GM19238 (cell line): ENCODE measurements at regions not wholly inside any gene's neighbourhood (a gene's known extent, or its start where the extent isn't known, plus 50 kb on each side); places are given as distances from the start of the nearest gene placed in this dataset.
"Not testable (repeated sequence)": the region's sequence is repeated elsewhere in the genome, so short reads cannot be mapped to it uniquely, and the experiment has no call there.

Experiments used
- DNase-seq: peaks from one replicate; pipeline ENCODE4 v3.0.0; 2011; ENCODE audit warnings: low spot score; ENCODE audit not compliant: insufficient read length

DNA sequence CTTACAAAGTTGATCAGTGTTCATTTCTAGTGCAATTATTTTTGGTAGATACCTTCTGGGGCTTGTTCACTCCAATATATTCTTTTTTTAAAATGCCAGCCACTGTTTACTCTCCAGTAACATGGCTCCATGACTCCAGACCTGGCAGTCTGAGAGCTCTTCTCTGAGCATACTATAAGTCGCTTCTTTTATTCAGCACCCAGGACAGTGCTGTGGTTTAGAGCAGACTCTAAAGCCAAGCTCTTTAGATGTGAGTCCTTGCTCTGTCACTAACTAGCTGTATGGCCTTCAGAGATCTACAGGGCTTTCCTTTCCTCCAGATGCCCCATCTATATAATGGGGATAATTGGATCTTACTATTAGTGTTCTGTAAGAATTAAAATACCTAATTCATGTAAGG is 200.2 kb upstream of the FAM241A start:
- no peak for DNase-seq

DNA sequence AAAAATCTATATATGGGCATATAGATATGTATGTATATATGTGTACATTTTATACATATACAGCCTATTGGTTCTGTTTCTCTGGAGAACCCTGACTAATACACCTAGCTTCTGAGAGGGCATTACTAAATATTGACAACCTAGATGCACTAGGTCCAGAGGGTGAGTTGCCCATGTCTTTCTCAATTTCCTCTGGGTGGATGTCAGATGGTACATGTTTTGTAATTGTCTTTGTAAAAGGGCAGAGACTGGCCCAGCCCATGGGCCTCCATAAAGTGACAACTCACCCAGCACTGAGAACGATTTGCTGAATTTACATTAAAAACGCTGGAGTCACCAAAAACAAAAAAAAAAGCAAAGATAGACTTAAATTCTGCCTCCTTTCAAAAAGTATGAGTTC is 198.5 kb upstream of the FAM241A start:
- no peak for DNase-seq

DNA sequence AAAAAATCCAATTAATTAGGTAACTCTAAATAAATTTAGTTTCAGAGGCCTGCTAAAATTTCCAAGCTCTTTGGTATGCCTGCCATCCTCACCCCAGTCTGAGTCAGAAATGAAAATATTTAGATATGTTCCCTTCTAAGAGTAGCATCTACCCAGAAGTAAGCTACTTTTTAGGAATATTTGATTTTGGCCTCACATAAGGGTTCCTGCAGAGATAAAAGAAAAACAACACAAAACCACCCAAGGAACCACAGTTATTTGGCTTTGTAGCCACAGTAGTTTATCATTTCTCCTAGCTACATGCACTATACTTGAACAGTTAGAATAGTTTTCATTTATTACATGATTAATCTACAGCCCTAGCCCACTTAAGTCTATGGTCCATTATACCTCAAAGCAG is 192.6 kb upstream of the FAM241A start:
- no peak for DNase-seq

DNA sequence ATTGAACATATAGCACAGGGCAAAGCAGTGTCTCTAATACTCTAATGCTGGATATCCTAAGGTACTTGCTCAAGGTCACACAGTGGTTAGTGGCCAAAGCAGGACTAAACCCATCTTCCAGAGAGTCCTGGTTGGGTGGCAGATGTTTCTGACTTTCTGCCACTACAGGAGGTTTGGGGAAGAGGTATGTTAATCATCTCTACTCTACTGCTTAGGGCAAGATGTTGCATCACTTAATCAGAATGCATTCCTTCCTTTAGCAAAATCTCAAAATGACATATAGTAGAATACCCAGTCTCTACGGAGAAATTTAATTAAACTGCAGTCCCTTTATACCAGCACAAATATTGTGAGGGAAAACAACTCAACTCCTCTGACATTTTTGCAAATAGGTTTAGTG is 190.7 kb upstream of the FAM241A start:
- DNase-seq = no peak

DNA sequence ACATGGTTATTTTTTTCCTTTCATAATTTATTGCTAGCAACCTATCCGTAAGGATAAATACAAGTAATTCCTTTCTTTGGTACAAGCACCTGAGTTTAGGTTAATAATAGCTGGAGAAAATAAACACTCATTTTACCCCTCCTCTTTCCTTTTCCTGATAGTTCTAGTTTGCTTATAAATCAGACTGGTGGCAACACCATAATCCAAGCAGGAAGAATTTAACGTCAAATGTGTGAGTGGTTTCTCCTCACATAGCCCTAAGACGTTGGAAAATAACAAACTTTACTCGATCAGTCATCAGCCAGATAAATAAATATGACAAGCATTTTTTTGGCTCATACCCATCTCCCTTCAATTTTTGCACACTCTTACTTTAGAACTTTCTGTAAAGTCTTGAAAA is 190.3 kb upstream of the FAM241A start:
- DNase-seq = no peak

DNA sequence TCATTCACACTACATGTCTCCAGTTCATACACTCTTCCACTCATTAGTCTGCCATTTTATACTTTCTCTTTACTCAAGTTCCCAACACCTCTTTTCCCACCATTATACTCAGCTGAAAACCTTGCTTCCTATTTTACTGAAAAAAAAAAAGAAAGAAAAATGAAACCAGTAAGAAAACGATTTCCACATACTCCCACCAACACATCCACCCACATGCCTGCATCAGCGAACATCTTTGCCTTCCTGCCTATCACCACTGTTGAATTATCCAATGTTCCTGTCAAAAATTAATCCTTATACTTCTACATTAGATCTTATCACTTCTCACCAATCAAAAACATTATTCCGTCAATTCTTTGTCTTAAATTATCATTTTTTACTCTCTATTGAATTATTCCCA is 188.1 kb upstream of the FAM241A start:
- no peak for DNase-seq

DNA sequence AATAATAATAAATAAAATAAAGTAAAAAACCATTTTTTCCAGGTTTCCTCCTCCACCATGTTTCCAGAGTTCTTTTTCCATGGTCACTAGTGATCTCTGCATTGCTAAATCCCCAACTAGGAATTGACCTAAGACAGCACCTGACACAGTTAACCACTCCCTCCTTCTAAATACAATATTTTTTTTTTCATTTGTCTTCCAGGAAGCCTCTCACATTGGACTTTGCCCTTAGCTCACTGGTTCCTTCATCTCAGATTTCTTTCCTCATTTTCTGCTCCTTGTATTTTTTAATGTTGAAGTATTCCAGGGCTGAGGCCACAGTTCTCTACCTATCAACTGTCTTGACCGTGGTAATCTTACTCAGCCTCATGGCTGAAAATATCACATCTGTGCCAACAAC is 187.3 kb upstream of the FAM241A start:
- DNase-seq = no peak

DNA sequence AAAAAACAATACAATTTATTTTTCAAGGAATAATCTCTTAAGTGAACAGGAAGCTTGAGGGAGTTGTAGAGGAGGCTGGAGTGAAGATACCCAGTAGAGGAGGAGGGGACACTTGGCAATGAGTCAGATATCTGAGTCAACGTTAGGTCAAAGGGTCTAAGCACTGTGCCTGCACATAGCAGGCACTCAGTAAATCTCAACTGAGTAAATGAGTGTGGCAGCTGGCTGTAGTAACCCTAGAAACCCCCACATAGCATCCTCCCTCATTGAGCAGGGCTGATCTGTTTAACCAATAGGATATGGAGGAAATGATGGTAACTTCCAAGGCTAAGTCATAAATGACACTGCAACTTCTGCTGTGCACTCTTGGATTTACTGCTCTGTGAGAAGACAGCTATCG is 186.0 kb upstream of the FAM241A start:
- DNase-seq = no peak

DNA sequence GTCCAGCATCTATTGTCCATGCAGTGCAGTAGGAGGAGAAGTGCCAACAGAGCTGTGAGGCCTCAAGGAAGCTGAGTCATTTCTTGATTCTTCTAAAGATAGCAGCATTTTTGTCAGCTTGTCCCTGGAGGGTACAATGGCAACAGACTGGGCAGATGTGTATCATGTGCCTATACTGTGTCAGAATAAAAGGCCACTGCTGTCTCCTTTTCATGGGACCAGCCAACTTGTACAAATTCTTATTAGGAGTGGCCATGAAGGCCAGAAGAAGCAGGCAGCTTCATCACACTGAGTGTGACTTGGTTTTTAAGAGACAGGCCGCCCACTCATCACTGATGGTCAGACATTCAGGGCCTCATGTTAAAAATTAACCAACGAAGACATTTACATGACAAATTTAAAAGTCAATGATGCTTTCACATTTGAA is 185.0 kb upstream of the FAM241A start:
- peak; percentile 10 for DNase-seq

DNA sequence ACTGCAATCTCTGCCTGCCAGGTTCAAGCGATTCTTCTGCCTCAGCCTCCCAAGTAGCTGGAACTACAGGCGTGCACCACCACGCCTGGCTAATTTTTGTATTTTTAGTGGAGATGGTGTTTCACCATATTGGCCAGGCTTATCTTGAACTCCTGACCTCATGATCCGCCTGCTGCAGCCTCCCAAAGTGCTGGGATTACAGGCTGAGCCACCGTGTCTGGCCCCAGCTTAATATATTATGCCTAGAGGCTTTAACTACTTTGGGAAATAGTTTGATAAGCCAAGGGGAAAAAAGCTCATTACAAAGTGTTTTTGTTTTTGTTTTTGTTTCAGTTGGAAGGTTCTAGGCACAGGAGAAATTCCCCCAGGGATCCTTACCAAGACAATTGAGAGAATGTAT is 184.2 kb upstream of the FAM241A start:
- not testable (repeated sequence) for DNase-seq

DNA sequence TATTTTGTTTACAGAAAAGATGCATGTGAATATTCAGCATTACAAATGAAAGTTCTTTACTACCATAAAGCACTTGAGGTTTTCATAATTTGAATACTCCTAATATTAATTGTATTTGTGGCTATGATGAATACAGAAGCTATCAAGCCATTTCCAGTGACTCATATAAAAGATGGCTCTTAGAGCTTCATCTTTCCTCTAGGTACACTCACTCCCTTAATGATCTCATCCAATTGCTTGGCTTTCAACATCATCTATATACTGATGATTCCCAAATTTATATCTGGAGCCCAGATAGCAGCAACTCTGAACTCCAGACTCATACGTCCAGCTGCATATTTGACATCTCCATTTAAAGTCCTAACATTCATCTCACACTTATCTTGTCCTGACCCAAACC is 183.4 kb upstream of the FAM241A start:
- DNase-seq = no peak

DNA sequence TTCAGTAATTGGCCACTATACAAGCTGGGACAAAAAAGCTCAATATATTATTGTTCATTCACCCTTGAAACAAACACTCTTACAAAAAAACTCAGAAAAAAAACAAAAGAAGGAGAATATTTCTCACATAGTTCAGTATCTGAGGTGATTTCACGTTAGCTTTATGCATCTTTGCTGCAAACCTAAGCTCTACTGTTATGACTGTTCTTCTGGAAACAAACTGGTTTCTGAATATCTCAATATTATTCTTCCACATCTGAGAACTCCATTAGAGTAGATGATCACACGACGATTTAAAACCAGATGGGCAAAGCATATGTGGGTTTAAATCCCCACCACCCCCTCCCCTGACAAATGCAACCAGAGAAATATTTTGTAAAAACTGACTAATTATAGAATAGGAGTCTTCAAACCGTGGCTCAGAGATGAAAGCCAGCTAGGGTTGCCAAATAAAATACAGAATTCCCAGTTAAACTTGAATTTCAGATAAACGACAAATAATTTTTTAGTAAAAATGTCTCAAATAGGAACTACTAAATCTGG is 182.0 kb upstream of the FAM241A start:
- DNase-seq = no peak

DNA sequence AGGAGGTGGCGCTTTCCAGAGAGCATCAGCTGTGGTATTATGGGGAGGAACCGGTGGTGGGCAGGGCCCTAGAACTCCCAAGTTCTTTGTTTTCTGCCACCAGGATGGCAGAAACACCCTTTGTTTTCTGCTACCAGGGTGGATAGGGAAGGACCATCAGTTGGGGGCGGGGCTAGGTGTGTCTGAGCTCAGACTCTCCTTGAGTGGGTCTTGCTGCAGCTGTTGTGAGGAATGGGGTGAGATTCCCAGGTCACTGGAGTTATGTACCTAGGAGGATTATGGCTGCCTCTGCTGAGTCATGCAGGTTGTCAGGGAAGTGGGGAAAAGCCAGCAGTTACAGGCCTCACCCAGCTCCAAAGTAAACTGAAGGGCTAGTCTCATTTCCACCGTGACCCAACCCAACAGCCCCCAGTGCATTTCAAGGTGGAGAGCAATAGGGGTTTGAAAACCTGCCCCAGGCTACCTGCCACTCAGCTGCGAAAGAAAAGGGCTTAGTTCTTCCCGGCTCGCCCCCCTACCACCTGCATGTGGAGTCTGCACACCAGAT is 167.8 kb upstream of the FAM241A start:
- DNase-seq = no peak

DNA sequence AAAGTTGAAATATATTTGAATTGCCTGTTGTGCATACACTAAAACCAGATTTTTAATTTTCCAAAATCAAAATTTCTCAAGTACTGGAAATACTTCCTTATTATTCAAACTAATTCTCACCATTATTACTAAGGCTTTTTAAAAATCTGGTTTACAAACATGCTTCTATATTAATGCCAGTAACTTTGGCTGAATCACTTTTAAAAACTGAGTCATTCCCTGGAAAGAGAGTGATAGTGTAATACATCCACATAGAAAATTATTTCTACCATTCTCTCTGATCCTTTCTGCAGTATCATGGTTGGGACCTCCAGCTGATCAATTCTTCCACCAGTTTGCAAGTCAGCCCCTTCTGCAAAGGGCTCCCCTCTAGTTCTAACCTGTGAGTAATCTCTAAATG is 165.3 kb upstream of the FAM241A start:
- no peak for DNase-seq

DNA sequence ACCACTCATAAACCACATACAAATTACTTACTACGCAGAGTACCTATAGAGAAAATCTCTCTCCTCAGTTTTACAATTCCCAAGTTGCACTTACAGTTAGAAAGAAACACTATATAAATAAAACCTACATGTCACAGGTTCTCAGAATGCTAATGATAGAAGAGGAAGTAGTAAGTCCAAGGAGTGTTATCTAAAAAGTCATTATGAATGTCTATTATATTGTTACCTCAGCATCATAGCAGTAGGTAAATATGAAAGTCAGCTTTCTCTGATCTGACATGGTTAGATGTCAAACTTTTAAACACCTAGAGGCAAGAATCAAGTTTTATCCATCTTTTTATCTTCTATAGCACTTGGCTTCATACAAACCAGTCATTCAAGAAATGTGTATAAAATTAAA is 163.2 kb upstream of the FAM241A start:
- no peak for DNase-seq

DNA sequence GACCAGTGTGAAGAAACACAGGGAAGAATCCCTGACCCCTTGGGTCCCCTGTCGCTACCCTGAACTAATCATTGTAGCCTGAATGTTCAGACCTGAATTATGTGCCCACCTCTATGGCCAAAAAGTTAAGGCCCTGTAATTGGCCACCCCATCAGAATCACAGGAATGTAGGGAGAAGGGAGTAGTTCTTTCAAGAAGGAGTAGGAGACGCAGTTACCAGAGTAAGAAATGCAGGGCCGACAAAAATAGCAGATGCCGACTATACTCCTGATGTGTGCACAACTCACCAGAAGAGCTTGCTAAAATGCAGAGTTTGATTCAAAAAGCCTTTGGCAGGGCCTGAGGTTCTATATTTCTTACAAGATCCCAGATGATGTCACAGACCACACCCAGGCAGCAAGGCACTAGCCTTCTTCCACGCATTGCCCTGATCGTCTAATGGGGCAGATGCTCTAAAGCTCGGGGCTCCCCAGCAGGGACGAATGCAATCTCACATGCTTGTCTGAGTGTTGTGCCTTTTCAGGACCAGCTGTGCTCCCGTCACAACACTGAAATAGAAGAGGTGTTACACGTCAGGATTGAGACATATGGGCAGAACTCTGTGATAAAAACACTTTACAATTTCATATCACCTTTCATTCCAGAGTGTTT is 161.0 kb upstream of the FAM241A start:
- no peak for DNase-seq

DNA sequence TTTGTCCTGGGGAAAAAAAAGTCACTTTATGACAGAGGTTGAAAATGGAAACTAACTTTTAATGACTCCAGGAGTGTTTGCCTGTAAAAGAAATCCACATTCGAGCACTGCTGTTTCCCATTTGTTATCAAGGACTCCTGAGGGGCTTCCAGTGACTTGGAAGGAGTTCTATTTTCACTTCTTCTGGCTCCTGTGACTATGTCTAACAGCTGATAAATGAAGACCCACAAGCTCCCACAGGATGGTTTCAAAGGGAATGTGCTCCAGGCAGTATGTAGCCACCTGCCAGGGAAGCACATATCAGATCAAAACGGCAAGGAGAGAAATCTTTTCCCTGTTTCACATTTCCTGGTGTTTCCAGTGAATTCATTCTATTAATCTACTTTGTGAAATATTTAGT is 159.8 kb upstream of the FAM241A start:
- no peak for DNase-seq

DNA sequence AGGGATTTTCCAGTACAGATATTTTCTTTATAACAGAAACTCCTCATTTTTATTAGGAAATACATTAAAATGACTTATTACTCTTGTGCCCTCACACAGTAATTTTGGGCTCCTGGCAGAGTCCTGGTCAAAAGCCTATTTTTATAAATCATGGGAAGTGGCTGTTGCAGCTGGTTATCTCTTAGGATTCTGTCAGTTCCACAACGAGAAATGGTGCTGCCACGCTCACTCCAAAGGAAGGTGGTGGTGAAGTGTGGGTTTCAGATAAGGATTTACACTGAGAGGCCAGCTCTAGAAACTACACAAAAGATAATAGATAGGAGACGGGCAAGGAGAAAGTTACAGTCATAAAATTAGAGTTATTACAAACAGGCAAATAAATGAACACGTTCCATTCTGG is 159.2 kb upstream of the FAM241A start:
- no peak for DNase-seq

DNA sequence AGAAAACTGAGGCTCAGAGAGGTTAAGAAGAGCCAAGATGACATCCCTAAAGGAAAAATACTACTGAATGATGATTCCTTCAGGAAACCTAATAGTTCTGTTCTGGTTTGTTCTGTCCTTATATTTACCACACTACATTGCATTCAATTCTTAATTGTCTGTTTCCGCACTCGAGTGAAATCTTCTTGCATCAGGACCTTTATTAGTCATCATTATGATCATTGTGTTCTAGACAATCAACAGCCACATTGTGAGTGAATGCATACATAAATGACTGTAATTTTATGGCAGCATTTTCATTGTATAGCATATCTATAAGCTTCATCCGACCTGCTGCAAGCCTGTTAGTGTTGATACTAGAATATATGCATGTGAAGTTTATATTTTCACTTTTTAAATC is 156.7 kb upstream of the FAM241A start:
- no peak for DNase-seq

DNA sequence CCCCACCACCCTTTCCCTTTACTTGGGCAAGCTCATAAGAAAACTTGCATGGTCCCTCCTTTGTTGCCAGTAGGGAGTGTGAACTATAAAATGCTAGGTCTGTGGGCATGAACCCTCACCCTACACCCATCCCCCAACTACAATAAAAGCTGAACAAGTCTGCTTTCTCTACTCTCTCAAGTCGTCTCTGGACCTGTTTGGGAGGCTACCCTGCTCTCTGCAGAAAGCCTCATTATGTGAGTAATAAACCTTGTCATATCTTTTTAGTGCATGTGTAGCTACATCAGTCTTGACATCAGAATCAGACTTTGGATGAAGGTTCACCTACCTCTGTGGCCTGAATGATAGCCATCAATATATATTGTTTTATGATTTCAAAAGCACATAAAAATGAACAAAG is 155.4 kb upstream of the FAM241A start:
- DNase-seq = no peak

DNA sequence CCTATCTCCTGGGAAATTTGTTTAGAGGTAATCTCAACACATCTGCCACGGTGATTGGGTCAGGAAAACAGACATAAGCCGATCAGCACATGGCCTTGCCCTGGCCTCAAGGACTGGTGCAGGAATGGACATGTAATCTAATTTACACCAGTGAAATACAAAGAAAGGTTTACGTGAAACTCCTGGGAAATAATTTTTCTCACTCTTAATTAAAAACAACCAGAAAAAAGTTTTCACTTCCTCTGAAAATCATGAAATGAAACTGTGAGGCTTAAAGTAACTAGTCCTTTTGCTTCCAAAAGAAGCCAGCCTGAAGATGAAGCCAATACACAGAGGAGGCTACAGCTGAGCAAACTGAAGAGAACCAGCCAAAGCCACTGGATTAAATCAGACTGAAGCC is 154.1 kb upstream of the FAM241A start:
- DNase-seq = peak; percentile 19

DNA sequence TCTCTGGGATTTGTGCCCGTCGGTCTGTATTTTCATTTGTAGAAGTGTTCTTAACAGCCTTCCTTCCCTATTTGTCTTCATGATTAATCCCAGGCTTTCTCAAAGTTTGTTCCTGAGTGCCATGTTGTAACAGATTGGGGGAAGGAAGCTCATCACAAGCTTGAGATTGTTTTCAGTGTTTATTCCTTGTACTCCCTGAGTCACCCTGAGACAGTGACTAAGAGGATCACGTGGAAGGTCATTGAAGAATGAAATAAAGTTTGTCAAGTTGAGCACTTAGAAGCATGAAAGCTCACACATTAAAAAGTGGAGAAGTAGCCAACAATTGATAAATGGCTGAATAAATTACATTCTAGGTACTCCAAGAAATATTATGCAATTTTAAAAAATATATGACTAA is 153.5 kb upstream of the FAM241A start:
- no peak for DNase-seq

DNA sequence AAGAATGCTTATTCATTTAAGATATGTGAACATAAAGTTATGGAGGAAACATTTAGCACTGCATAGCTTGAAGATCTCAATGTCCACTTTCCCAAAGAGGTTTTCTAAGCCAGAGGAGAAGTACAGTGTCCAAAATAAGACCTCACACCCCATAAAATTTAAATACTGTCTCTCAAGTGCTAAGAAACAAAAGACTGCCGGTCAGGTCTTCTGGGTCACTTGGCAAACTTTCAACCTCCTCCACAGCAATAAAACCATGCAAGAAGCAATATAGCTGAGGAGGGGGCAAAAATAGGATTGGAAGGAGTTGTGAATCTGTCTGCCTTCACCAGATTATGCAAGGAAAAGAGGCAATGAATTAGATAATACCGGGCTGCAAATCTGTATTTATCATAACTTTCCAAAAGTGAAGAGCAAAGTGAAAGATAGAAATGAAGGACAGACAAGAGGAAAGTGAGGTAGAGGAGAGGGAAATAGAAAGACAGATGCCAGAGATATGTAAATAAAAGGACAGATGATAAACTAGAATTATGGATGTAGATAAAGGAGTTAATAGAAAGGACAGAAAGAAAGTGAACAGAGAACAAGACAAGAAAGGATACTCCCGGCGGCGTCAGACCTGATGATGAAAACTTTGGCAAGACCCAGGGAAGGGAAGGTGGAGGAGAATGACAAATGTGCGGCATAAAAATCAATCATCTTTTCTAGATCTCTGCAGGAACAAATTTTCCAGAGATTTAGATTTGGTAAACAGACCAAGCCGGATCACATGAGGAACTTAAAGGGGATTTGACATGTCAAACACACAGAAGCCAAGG is 152.7 kb upstream of the FAM241A start:
- no peak for DNase-seq
